ENCODE measurements at regions not wholly inside any gene's neighbourhood (a gene's known extent, or its start where the extent isn't known, plus 50 kb on each side); places are given as distances from the start of the nearest gene placed in this dataset.

GRCh38 chr5:116666901-116667300, 92.3 kb upstream of the SEMA6A start:
- no peak for TF ChIP-seq CTCF (IDR thresholded peaks at IDR 0.05; ENCODE audit: low read depth, low read length)
- no peak overlapping the region for H3K4me3 ChIP-seq (replicated peaks in 1 of 2; ENCODE audit: low read depth in 2 of 2, low read length in 2 of 2)
- DNase-seq (ENCODE audit: low read depth in 2 of 2): no peak

GRCh38 chr5:116664988-116665387, 90.4 kb upstream of the SEMA6A start:
- TF ChIP-seq CTCF (IDR thresholded peaks at IDR 0.05; ENCODE audit: low read depth, low read length): no peak
- no peak overlapping the region for H3K4me3 ChIP-seq (replicated peaks in 1 of 2; ENCODE audit: low read depth in 2 of 2, low read length in 2 of 2)
- DNase-seq (ENCODE audit: low read depth in 2 of 2): no peak

GRCh38 chr5:116663081-116663480, 88.5 kb upstream of the SEMA6A start:
- TF ChIP-seq CTCF (IDR thresholded peaks at IDR 0.05; ENCODE audit: low read depth, low read length): no peak
- H3K4me3 ChIP-seq (replicated peaks in 1 of 2; ENCODE audit: low read depth in 2 of 2, low read length in 2 of 2): no peak overlapping the region
- no peak for DNase-seq (ENCODE audit: low read depth in 2 of 2)

- DNase-seq (ENCODE audit: low read depth in 2 of 2): no peak
- H3K4me3 ChIP-seq (replicated peaks in 1 of 2; ENCODE audit: low read depth in 2 of 2, low read length in 2 of 2): no peak overlapping the region
- no peak for TF ChIP-seq CTCF (IDR thresholded peaks at IDR 0.05; ENCODE audit: low read depth, low read length)
Measured at GRCh38 chr5:116661419-116661818, 86.8 kb upstream of the SEMA6A start.

- no peak overlapping the region for H3K4me3 ChIP-seq (replicated peaks in 1 of 2; ENCODE audit: low read depth in 2 of 2, low read length in 2 of 2)
- TF ChIP-seq CTCF (IDR thresholded peaks at IDR 0.05; ENCODE audit: low read depth, low read length): no peak
- DNase-seq (ENCODE audit: low read depth in 2 of 2): no peak
Measured at GRCh38 chr5:116660929-116661328, 86.3 kb upstream of the SEMA6A start.

GRCh38 chr5:116658830-116659229, 84.2 kb upstream of the SEMA6A start:
- no peak for DNase-seq (ENCODE audit: low read depth in 2 of 2)
- no peak overlapping the region for H3K4me3 ChIP-seq (replicated peaks in 1 of 2; ENCODE audit: low read depth in 2 of 2, low read length in 2 of 2)
- no peak for TF ChIP-seq CTCF (IDR thresholded peaks at IDR 0.05; ENCODE audit: low read depth, low read length)

GRCh38 chr5:116658141-116658540, 83.5 kb upstream of the SEMA6A start:
- H3K4me3 ChIP-seq (replicated peaks in 1 of 2; ENCODE audit: low read depth in 2 of 2, low read length in 2 of 2): no peak overlapping the region
- no peak for TF ChIP-seq CTCF (IDR thresholded peaks at IDR 0.05; ENCODE audit: low read depth, low read length)
- DNase-seq (ENCODE audit: low read depth in 2 of 2): no peak
